HCT116 (cell line): ENCODE measurements at regions not wholly inside any gene's neighbourhood (a gene's known extent, or its start where the extent isn't known, plus 50 kb on each side); places are given as distances from the start of the nearest gene placed in this dataset.

Experiments used
- ATAC-seq: fragments of 200-7000 bp; cut with Tn5 transposase; 2 replicates; pipeline ENCODE4 v1.9.1; 2020; ENCODE audit warnings: mild to moderate bottlenecking, moderate library complexity
- BruUV-seq: library from RNA; stranded (reverse); fragments of 400-500 nt; replicated peaks from 2 replicates; lab custom pipeline; 2021; lab: Mats Ljungman, UMichigan
- CTCF ChIA-PET: fragments of 300-600 bp; sonication (Branson Sonifier 250); formaldehyde crosslinking; loops from one replicate; lab custom pipeline; 2021; ENCODE audit warnings: antibody characterized with exemption; lab: Charles Lee
- POLR2A ChIA-PET: fragments of 300-600, 350-600 bp; sonication (Branson Sonifier 250); formaldehyde crosslinking; loops from one replicate; lab custom pipeline; 2021; ENCODE audit warnings: antibody characterized with exemption; lab: Charles Lee
- RAD21 ChIA-PET, 2 experiments: fragments of 300-600 bp; sonication (Branson Sonifier 250); formaldehyde crosslinking; loops; one replicate each; lab custom pipeline; 2023; ENCODE audit warnings: low total read pairs in 2 of 2; ENCODE audit not compliant: uncharacterized antibody in 2 of 2, unreplicated experiment in 2 of 2, low non-redundant PET in 1 of 2; lab: Charles Lee
- DNase-seq: peaks from one replicate; pipeline ENCODE4 v3.0.0-alpha.2; 2010; ENCODE audit warnings: low read depth, low spot score
- H2AFZ ChIP-seq: fragments of 200-600 bp; shearing (Covaris generic), sonication (generic); 2 replicates; pipeline ENCODE4 v1.6.1; 2017; ENCODE audit warnings: low read depth, mixed run types, mixed read lengths, antibody characterized with exemption, low read length; ENCODE audit not compliant: poor library complexity, severe bottlenecking
- H3K27ac ChIP-seq: 2 replicates; pipeline ENCODE4 v1.5.1; 2012; ENCODE audit warnings: low read depth, low read length
- H3K27me3 ChIP-seq: fragments of 200-600 bp; sonication (generic); 2 replicates; pipeline ENCODE4 v1.6.1; 2016; ENCODE audit warnings: mixed run types, low read length, mixed read lengths; ENCODE audit not compliant: insufficient read depth
- H3K36me3 ChIP-seq, 2 experiments: fragments of 200-500 bp in 1 of 2; fragments of 200-600 bp in 1 of 2; sonication (Bioruptor generic) in 1 of 2; sonication (generic) in 1 of 2; 2 replicates each; pipeline versions ENCODE4 v1.5.1 to v1.6.1; 2014 to 2016; ENCODE audit warnings: low read length in 2 of 2, inconsistent platforms in 1 of 2, mixed read lengths in 1 of 2, mixed run types in 1 of 2; ENCODE audit not compliant: insufficient read depth in 2 of 2, control insufficient read depth in 1 of 2
- H3K4me1 ChIP-seq, 2 experiments: fragments of 200-600 bp in 1 of 2; sonication (generic) in 1 of 2; 2 replicates each; pipeline versions ENCODE4 v1.5.1 to v1.6.1; 2012 to 2017; ENCODE audit warnings: low read length in 2 of 2, inconsistent platforms in 1 of 2, mild to moderate bottlenecking in 1 of 2, mixed read lengths in 1 of 2, mixed run types in 1 of 2, moderate library complexity in 1 of 2; ENCODE audit not compliant: insufficient read depth in 2 of 2, control insufficient read depth in 1 of 2
- H3K4me2 ChIP-seq: fragments of 200-600 bp; sonication (generic); 2 replicates; pipeline ENCODE4 v1.6.1; 2017; ENCODE audit warnings: mixed run types, low read length, mixed read lengths
- H3K4me3 ChIP-seq, 2 experiments: fragments of 200-600 bp in 1 of 2; sonication (generic) in 1 of 2; replicated peaks in 1 of 2; 2 replicates each; pipeline ENCODE4 v1.5.1; 2011 to 2016; ENCODE audit warnings: low read length in 2 of 2, control low read depth in 1 of 2, low read depth in 1 of 2, mild to moderate bottlenecking in 1 of 2, mixed read lengths in 1 of 2, mixed run types in 1 of 2
- H3K79me2 ChIP-seq: fragments of 200-600 bp; sonication (generic); 2 replicates; pipeline ENCODE4 v1.6.1; 2017; ENCODE audit warnings: mild to moderate bottlenecking, mixed run types, low read length, moderate library complexity, mixed read lengths; ENCODE audit not compliant: insufficient read depth
- H3K9ac ChIP-seq: fragments of 200-600 bp; sonication (generic); 2 replicates; pipeline ENCODE4 v1.6.1; 2016; ENCODE audit warnings: low read length, mixed read lengths
- H3K9me2 ChIP-seq: fragments of 200-600 bp; sonication (generic), shearing (Covaris generic); 2 replicates; pipeline ENCODE4 v1.6.1; 2017; ENCODE audit warnings: mixed run types, mild to moderate bottlenecking, moderate library complexity; ENCODE audit not compliant: insufficient read depth
- H3K9me3 ChIP-seq, 2 experiments: fragments of 200-500 bp in 1 of 2; fragments of 200-600 bp in 1 of 2; sonication (Bioruptor generic) in 1 of 2; sonication (generic) in 1 of 2; 2 replicates each; pipeline ENCODE4 v1.6.1; 2014 to 2017; ENCODE audit warnings: low read length in 2 of 2, mixed read lengths in 2 of 2, inconsistent platforms in 1 of 2, low read depth in 1 of 2, mild to moderate bottlenecking in 1 of 2, mixed run types in 1 of 2, moderate library complexity in 1 of 2; ENCODE audit not compliant: control insufficient read depth in 1 of 2, insufficient read depth in 1 of 2
- H4K20me1 ChIP-seq: fragments of 200-600 bp; sonication (generic), shearing (Covaris generic); 2 replicates; pipeline ENCODE4 v1.6.1; 2017; ENCODE audit warnings: mixed run types, mild to moderate bottlenecking, moderate library complexity; ENCODE audit not compliant: insufficient read depth
- CBX3 ChIP-seq: IDR thresholded peaks from 2 replicates; pipeline ENCODE4 v1.6.1; 2012; ENCODE audit warnings: low read depth
- CEBPB ChIP-seq: IDR thresholded peaks from 2 replicates; pipeline ENCODE4 v1.6.1; 2012; ENCODE audit warnings: low read depth
- ELF1 ChIP-seq: IDR thresholded peaks from 2 replicates; pipeline ENCODE4 v1.6.1; 2012; ENCODE audit warnings: low read depth, borderline replicate concordance
- EZH2 ChIP-seq: fragments of 200-600 bp; sonication (generic); IDR thresholded peaks from 2 replicates; pipeline ENCODE4 v1.6.1; 2017; ENCODE audit warnings: antibody characterized with exemption, mixed run types
- RAD21 ChIP-seq: IDR thresholded peaks from 2 replicates; pipeline ENCODE4 v1.6.1; 2012; ENCODE audit warnings: low read depth, mild to moderate bottlenecking
- SIN3A ChIP-seq: IDR thresholded peaks from 2 replicates; pipeline ENCODE4 v1.6.1; 2012; ENCODE audit warnings: low read depth
- SRF ChIP-seq: IDR thresholded peaks from 2 replicates; pipeline ENCODE4 v1.6.1; 2012; ENCODE audit warnings: low read depth
- TCF7L2 ChIP-seq: IDR thresholded peaks from 2 replicates; pipeline ENCODE4 v1.7.0; 2011; ENCODE audit warnings: borderline replicate concordance, inconsistent platforms; ENCODE audit not compliant: insufficient read depth, insufficient read length; ENCODE audit errors: extremely low read depth
- YY1 ChIP-seq: IDR thresholded peaks from 2 replicates; pipeline ENCODE4 v1.6.1; 2011; ENCODE audit warnings: low read length, low read depth, moderate library complexity, mild to moderate bottlenecking; ENCODE audit not compliant: insufficient replicate concordance; ENCODE audit errors: extremely low read depth
- intact Hi-C: fragments of 100-400 bp; cut with micrococcal nuclease; formaldehyde crosslinking; loops from 2 replicates; pipeline ENCODE4 v1.10.0; 2022
- TF ChIP-seq, protein P1 (sequence below), 3 experiments: fragments of 200-600 bp in 1 of 3; sonication (generic) in 1 of 3; IDR thresholded peaks in 2 of 3; conservative IDR thresholded peaks in 1 of 3; 2 replicates each; pipeline ENCODE4 v1.5.1; 2012 to 2017; ENCODE audit warnings: low read depth in 2 of 3, low read length in 2 of 3, antibody characterized with exemption in 1 of 3, borderline replicate concordance in 1 of 3, control low read depth in 1 of 3, mild to moderate bottlenecking in 1 of 3, mixed read lengths in 1 of 3, mixed run types in 1 of 3, moderate library complexity in 1 of 3; ENCODE audit not compliant: insufficient read depth in 1 of 3
- TF ChIP-seq, protein P2 (sequence below): IDR thresholded peaks from 2 replicates; pipeline ENCODE4 v1.6.1; 2011; ENCODE audit warnings: mild to moderate bottlenecking, low read length, moderate library complexity; ENCODE audit not compliant: insufficient replicate concordance; ENCODE audit errors: extremely low read depth
- TF ChIP-seq, protein P3 (sequence below): IDR thresholded peaks from 2 replicates; pipeline ENCODE4 v1.6.1; 2012

DNA sequence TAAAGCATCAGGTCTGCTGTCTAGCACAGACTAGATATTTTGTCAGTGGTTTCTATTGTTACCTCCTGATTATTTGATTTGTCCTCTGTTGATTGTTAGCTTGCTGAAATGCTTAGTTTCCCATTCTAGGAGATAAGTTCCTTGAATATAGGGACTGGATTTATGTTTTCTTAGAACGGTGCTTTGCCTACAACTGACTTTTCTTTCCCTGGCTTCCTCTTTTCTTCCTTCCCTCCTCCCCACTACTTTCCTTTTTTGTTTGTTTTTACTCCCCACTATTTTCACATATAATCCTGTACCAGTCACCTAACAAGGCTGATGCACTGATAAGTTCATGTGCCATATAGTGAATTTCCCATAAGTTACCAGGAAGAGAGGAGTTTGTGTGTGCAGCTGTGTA, 58.5 kb upstream of the METAP2 start (continued):
- TF ChIP-seq, protein P1, sequence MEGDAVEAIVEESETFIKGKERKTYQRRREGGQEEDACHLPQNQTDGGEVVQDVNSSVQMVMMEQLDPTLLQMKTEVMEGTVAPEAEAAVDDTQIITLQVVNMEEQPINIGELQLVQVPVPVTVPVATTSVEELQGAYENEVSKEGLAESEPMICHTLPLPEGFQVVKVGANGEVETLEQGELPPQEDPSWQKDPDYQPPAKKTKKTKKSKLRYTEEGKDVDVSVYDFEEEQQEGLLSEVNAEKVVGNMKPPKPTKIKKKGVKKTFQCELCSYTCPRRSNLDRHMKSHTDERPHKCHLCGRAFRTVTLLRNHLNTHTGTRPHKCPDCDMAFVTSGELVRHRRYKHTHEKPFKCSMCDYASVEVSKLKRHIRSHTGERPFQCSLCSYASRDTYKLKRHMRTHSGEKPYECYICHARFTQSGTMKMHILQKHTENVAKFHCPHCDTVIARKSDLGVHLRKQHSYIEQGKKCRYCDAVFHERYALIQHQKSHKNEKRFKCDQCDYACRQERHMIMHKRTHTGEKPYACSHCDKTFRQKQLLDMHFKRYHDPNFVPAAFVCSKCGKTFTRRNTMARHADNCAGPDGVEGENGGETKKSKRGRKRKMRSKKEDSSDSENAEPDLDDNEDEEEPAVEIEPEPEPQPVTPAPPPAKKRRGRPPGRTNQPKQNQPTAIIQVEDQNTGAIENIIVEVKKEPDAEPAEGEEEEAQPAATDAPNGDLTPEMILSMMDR (IDR thresholded peaks at IDR 0.05 in 2 of 3, conservative IDR thresholded peaks at IDR 0.05 in 1 of 3; ENCODE audit: borderline replicate concordance in 1 of 3, insufficient read depth in 1 of 3, low read depth in 2 of 3, low read length in 2 of 3): no peak
- TF ChIP-seq RAD21 (no peak), SIN3A (no peak), SRF (no peak), ELF1 (no peak), TCF7L2 (no peak), CBX3 (no peak), YY1 (no peak)
- TF ChIP-seq, protein P2, sequence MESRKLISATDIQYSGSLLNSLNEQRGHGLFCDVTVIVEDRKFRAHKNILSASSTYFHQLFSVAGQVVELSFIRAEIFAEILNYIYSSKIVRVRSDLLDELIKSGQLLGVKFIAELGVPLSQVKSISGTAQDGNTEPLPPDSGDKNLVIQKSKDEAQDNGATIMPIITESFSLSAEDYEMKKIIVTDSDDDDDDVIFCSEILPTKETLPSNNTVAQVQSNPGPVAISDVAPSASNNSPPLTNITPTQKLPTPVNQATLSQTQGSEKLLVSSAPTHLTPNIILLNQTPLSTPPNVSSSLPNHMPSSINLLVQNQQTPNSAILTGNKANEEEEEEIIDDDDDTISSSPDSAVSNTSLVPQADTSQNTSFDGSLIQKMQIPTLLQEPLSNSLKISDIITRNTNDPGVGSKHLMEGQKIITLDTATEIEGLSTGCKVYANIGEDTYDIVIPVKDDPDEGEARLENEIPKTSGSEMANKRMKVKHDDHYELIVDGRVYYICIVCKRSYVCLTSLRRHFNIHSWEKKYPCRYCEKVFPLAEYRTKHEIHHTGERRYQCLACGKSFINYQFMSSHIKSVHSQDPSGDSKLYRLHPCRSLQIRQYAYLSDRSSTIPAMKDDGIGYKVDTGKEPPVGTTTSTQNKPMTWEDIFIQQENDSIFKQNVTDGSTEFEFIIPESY: no peak

DNA sequence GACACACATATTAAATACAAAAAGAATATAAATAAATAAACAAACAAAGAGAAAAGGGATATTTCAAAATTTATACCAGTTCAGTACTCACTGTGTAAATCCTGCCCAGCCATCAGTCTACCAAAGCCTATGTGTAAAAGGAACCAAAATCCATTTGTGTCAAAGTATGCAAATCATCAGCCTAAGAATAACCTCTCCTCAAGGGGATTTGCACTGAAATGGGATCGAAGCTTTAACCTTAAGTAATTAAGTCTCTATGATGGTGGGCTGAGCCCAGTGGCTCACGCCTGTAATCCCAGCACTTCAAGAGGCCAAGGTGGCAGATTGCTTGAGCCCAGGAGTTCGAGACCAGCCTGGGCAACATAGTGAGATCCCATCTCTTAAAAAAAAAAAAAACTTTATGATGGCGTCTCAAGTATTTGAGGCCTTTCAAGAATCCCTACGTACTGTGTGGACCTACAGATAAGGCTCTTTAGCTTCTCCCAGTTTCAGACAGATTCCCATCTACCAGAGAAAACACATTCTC, 57.8 kb upstream of the METAP2 start:
- POLR2A ChIA-PET: no interaction called here
- Histone ChIP-seq H3K9me2 (no peaks in the 10 kb centered on the region), H3K27ac (no peak overlapping the region), H3K9ac (no peak overlapping the region), H3K4me1 (peaks cover 0 to 9% of the 10 kb centered on the region in 2 experiments; a peak in 1 of 4 replicates), H3K4me3 (no peak overlapping the region), H3K79me2 (no peaks in the 10 kb centered on the region), H3K27me3 (no peaks in the 10 kb centered on the region), H2AFZ (no peak overlapping the region), H4K20me1 (no peaks in the 10 kb centered on the region), H3K9me3 (no peaks in the 10 kb centered on the region), H3K4me2 (no peak overlapping the region), H3K36me3 (no peaks in the 10 kb centered on the region)
- CTCF ChIA-PET: no interaction called here
- TF ChIP-seq TCF7L2 (no peak), EZH2 (no peak), CEBPB (no peak)
- TF ChIP-seq, protein P3, sequence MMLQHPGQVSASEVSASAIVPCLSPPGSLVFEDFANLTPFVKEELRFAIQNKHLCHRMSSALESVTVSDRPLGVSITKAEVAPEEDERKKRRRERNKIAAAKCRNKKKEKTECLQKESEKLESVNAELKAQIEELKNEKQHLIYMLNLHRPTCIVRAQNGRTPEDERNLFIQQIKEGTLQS: no peak
- TF ChIP-seq, protein P2: no peak
- intact Hi-C loops: no loop called here
- BruUV-seq: no TSS peak
- RAD21 ChIA-PET: no interaction called here
- DNase-seq: no peak
- no peak for ATAC-seq
